Astrocyte (in vitro differentiated cells and primary cell): ENCODE measurements at regions not wholly inside any gene's neighbourhood (a gene's known extent, or its start where the extent isn't known, plus 50 kb on each side); places are given as distances from the start of the nearest gene placed in this dataset.

Experiments used
- CTCF ChIP-seq: IDR thresholded peaks from 2 replicates; pipeline ENCODE4 v1.5.1; 2011; ENCODE audit warnings: low read depth, mild to moderate bottlenecking, inconsistent platforms, low read length, moderate library complexity; ENCODE audit not compliant: insufficient read depth
- EZH2 ChIP-seq: IDR thresholded peaks from 2 replicates; pipeline ENCODE4 v1.6.1; 2012; ENCODE audit warnings: mild to moderate bottlenecking, low read length, inconsistent platforms; ENCODE audit not compliant: insufficient read depth

DNA sequence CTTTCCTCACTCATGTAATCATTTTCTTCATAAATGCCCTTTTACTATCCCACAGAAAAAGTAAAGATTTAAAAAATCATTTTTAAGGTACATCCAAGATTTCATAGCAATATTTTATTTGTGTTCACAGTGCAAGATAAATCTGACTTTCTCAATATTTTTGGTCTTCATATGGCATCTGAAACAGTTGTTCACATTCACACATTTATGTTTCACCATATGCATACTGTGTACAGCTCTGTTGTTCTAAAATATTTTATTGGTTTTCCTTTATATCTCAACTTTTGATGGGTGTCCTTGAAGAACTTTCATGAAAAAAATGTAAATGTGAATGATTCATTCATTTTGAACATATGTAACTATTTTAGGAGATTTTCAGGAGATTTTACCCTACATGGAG, 348.7 kb downstream of the SNAPC1 start:
- TF ChIP-seq CTCF (no peak), EZH2 (no peak)
